ENCODE measurements at regions not wholly inside any gene's neighbourhood (a gene's known extent, or its start where the extent isn't known, plus 50 kb on each side); places are given as distances from the start of the nearest gene placed in this dataset.

DNA sequence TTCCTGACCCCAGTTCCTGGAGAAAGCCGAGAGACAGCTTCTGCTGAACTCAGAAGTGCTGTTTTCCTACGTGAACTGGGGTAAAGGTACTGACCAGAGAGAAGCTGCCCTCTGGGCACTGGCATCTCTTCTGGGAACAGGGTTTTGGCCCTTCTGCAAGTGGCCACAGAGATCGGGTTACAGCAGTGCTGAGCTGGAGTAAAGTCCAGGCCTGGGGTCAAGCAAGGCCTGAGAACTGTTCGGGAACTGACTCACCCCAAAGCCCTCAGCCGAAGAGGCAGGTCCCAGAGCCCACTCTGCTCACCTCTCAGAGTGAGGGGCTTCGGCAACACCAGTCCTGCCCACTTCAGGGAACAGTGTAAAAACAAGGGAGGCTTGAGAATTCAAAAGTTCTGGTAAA, 177.2 kb upstream of the RUNX1 start:
- TF ChIP-seq, protein P1, sequence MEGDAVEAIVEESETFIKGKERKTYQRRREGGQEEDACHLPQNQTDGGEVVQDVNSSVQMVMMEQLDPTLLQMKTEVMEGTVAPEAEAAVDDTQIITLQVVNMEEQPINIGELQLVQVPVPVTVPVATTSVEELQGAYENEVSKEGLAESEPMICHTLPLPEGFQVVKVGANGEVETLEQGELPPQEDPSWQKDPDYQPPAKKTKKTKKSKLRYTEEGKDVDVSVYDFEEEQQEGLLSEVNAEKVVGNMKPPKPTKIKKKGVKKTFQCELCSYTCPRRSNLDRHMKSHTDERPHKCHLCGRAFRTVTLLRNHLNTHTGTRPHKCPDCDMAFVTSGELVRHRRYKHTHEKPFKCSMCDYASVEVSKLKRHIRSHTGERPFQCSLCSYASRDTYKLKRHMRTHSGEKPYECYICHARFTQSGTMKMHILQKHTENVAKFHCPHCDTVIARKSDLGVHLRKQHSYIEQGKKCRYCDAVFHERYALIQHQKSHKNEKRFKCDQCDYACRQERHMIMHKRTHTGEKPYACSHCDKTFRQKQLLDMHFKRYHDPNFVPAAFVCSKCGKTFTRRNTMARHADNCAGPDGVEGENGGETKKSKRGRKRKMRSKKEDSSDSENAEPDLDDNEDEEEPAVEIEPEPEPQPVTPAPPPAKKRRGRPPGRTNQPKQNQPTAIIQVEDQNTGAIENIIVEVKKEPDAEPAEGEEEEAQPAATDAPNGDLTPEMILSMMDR (IDR thresholded peaks at IDR 0.05; ENCODE audit: low read depth, low read length): no peak
- no peak overlapping the region for H3K4me3 ChIP-seq (ENCODE audit: low read depth, low read length)

DNA sequence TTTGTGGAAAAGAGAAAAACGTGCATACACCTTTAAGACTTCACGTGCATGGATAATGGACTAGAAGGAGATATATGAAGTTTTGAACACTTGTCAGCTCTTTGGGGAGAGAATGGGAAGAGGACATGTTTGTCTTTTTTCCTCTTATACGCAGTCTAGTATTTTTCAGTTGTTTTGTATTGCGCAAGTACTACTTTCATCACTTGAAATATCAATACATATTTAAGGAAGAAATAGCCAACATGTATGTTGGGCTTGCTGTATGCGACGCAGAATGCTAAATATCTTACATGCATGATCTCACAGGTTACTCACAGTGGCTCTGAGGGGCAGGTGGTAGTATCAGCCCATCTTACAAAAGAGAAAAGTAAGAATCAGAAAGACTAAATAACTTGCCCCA, 176.5 kb upstream of the RUNX1 start:
- H3K4me3 ChIP-seq (ENCODE audit: low read depth, low read length): no peak overlapping the region
- TF ChIP-seq, protein P1 (IDR thresholded peaks at IDR 0.05; ENCODE audit: low read depth, low read length): no peak

DNA sequence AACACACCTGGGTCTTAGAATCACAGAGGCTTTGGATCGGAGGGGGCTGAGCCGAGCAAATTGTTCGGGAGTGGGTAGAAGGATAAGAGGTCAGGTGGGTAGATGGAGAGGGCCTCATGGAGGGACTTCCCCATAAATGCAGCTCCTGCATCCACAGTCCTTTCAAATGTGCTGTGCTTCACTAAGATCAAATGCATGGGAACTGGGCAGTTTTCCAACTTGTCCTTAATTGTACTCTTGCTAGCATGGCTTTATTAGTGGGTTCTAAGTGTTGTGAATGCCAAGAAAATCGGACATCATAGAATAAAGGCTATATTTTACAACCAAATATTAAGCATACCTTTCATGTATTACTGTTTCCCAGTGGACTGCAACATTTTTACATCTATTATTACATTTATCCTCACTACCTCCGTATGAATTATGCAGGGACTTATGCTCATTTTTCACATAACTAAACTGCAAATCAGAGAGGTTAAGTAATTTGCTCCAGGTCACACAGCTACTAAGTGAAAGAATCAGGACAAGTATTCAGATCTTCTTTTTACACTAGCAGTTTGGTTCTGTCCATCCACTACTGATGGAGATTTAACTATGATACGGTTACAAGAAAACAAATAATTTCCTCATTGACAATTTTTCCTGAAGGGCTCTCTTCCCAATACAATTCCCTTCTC, 174.5 kb upstream of the RUNX1 start:
- no peak overlapping the region for H3K4me3 ChIP-seq (ENCODE audit: low read depth, low read length)
- TF ChIP-seq, protein P1 (IDR thresholded peaks at IDR 0.05; ENCODE audit: low read depth, low read length): no peak

DNA sequence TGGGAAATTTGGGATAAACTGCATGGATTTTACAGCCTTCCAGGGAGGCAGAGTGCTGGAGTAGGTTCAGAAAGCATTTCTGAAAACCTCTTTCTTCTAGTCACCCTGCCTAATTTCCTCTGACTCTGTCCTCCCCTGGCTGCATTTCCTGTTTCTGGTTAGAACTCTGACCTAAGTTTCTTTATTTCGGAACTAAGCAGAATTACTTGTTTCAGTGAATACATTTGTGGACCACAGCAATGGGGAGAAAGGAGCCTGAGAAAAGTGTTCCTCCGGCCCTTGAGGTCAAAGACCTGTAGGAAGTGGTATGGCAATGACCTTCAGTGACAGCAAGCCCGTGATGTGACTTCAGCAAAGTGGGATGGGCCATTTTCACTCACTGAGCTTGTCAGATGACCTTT, 173.4 kb upstream of the RUNX1 start:
- TF ChIP-seq, protein P1 (IDR thresholded peaks at IDR 0.05; ENCODE audit: low read depth, low read length): no peak
- no peak overlapping the region for H3K4me3 ChIP-seq (ENCODE audit: low read depth, low read length)

DNA sequence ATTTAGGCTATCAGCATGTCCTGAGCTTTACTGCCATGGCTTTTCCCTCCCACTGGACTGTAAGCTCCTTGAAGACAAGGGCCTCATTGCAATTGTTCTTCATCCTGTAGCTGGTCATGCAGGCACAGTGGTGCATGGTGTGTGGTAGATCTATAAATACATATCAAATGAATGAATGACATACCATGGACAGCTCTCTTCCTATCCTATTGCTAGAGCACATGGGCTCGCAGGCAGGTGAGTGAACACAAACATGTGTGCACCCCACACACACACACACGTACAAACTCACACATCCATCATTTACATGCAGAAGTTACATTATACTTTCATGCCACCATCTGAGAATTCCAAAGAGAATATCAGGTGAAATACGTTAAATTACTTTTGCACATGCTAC, 172.9 kb upstream of the RUNX1 start:
- TF ChIP-seq, protein P1 (IDR thresholded peaks at IDR 0.05; ENCODE audit: low read depth, low read length): no peak
- no peak overlapping the region for H3K4me3 ChIP-seq (ENCODE audit: low read depth, low read length)

DNA sequence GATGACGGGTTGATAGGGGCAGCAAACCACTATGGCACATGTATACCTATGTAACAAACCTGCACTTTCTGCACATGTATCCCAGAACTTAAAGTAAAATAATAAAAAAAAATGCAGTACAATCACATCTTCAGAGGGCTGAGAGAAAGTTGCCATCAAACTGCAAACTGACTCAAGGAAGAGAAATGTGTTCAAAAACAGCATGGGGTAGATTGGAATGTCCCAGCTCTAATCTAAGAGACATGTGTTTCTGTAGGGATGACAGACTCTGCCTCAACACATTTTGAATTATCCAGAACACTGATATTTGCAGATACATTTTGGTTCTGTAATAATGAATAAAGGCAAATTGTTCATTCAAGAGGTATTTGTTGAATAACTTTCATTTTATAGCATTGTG, 171.2 kb upstream of the RUNX1 start:
- TF ChIP-seq, protein P1 (IDR thresholded peaks at IDR 0.05; ENCODE audit: low read depth, low read length): no peak
- no peak overlapping the region for H3K4me3 ChIP-seq (ENCODE audit: low read depth, low read length)

DNA sequence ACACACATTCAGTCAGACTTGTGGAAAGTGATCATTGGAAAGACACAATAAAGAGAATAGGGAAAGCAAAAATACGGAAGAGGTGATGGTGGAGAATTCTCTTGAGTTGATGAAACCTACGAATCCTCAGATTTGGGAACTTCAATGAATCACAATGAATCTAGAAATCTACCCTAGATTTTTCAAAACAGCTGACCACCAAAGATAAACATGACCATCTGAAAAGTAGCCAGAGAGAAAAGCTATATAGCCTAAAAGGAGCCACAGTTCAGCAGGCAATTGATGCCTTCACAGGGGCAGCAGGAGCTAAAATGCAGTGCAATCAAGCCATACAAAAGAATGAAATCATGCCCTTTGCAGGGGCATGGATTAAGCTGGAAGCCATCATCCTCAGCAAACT, 170.6 kb upstream of the RUNX1 start:
- TF ChIP-seq, protein P1 (IDR thresholded peaks at IDR 0.05; ENCODE audit: low read depth, low read length): no peak
- no peak overlapping the region for H3K4me3 ChIP-seq (ENCODE audit: low read depth, low read length)
